HG02610 (cell line): ENCODE measurements at regions not wholly inside any gene's neighbourhood (a gene's known extent, or its start where the extent isn't known, plus 50 kb on each side); places are given as distances from the start of the nearest gene placed in this dataset.

Experiments used
- ATAC-seq: cut with Tn5 transposase; IDR thresholded peaks from one replicate; pipeline ENCODE4 v1.9.1; 2021; ENCODE audit warnings: mild to moderate bottlenecking, moderate library complexity; ENCODE audit not compliant: unreplicated experiment

- no peak for ATAC-seq
These were observed 360.0 kb upstream of the RAB6C start for GRCh38 chr2:129619471-129619870.

- no peak for ATAC-seq
These were observed 359.1 kb upstream of the RAB6C start for GRCh38 chr2:129620411-129620810.

- no peak for ATAC-seq
These were observed 355.7 kb upstream of the RAB6C start for GRCh38 chr2:129623783-129624182.

- no peak for ATAC-seq
These were observed 352.0 kb upstream of the RAB6C start for GRCh38 chr2:129627437-129627836.

GRCh38 chr2:129636692-129637091 lies 342.8 kb upstream of the RAB6C start:
- no peak for ATAC-seq

GRCh38 chr2:129641371-129641770 lies 338.1 kb upstream of the RAB6C start:
- no peak for ATAC-seq

- no peak for ATAC-seq
These were observed 336.9 kb upstream of the RAB6C start for GRCh38 chr2:129642526-129643043.

- ATAC-seq, result no peak
These were observed 334.1 kb upstream of the RAB6C start for GRCh38 chr2:129645335-129645734.

GRCh38 chr2:129646107-129646506 lies 333.4 kb upstream of the RAB6C start:
- ATAC-seq, result no peak

- no peak for ATAC-seq
These were observed 326.2 kb upstream of the RAB6C start for GRCh38 chr2:129653246-129653645.

GRCh38 chr2:129654331-129654730 lies 325.1 kb upstream of the RAB6C start:
- no peak for ATAC-seq

- no peak for ATAC-seq
These were observed 323.3 kb upstream of the RAB6C start for GRCh38 chr2:129656081-129656598.

- no peak for ATAC-seq
These were observed 321.0 kb upstream of the RAB6C start for GRCh38 chr2:129658430-129658829.

- ATAC-seq, result no peak
These were observed 317.5 kb upstream of the RAB6C start for GRCh38 chr2:129661935-129662334.

- ATAC-seq, result no peak
These were observed 311.9 kb upstream of the RAB6C start for GRCh38 chr2:129667577-129667976.

GRCh38 chr2:129672521-129672920 lies 306.9 kb upstream of the RAB6C start:
- no peak for ATAC-seq

- ATAC-seq, result no peak
These were observed 306.2 kb upstream of the RAB6C start for GRCh38 chr2:129673234-129673633.

- peak; percentile 74 for ATAC-seq
These were observed 305.4 kb upstream of the RAB6C start for GRCh38 chr2:129673847-129674711.

GRCh38 chr2:129678751-129679150 lies 300.7 kb upstream of the RAB6C start:
- no peak for ATAC-seq

GRCh38 chr2:129681788-129682187 lies 297.7 kb upstream of the RAB6C start:
- no peak for ATAC-seq

- ATAC-seq, result no peak
These were observed 289.6 kb upstream of the RAB6C start for GRCh38 chr2:129689653-129690448.

- ATAC-seq, result no peak
These were observed 284.0 kb upstream of the RAB6C start for GRCh38 chr2:129695496-129695895.
